ACC112 (cell line): ENCODE measurements at regions not wholly inside any gene's neighbourhood (a gene's known extent, or its start where the extent isn't known, plus 50 kb on each side); places are given as distances from the start of the nearest gene placed in this dataset.

Experiments
- H2AFZ ChIP-seq: fragments of 200-600 bp; sonication (generic); one replicate; pipeline ENCODE4 v1.6.0; 2017; ENCODE audit warnings: antibody characterized with exemption, low read length; ENCODE audit not compliant: unreplicated experiment
- H3K27ac ChIP-seq: fragments of 200-600 bp; sonication (generic); 2 replicates; pipeline ENCODE4 v1.5.1; 2014; ENCODE audit warnings: low read depth, mild to moderate bottlenecking, antibody characterized with exemption, low read length, moderate library complexity
- H3K27me3 ChIP-seq: fragments of 200-600 bp; sonication (generic); 2 replicates; pipeline ENCODE4 v1.6.1; 2014; ENCODE audit warnings: mild to moderate bottlenecking, antibody characterized with exemption, low read length, moderate library complexity, mixed read lengths; ENCODE audit not compliant: insufficient read depth
- H3K36me3 ChIP-seq: fragments of 200-600 bp; sonication (generic); 2 replicates; pipeline ENCODE4 v1.6.1; 2016; ENCODE audit warnings: mild to moderate bottlenecking, antibody characterized with exemption, low read length, moderate library complexity, mixed read lengths; ENCODE audit not compliant: insufficient read depth
- H3K4me1 ChIP-seq: fragments of 200-600 bp; sonication (generic); one replicate; pipeline ENCODE4 v1.6.1; 2016; ENCODE audit warnings: low read length, mixed read lengths; ENCODE audit not compliant: insufficient read depth, unreplicated experiment, control insufficient read depth
- H3K4me3 ChIP-seq: fragments of 200-600 bp; sonication (generic); 2 replicates; pipeline ENCODE4 v1.5.1; 2014; ENCODE audit warnings: mild to moderate bottlenecking, low read depth, low read length
- H3K79me2 ChIP-seq: fragments of 200-600 bp; sonication (generic); one replicate; pipeline ENCODE4 v1.6.0; 2016; ENCODE audit warnings: low read length; ENCODE audit not compliant: control insufficient read depth, unreplicated experiment, insufficient read depth

DNA sequence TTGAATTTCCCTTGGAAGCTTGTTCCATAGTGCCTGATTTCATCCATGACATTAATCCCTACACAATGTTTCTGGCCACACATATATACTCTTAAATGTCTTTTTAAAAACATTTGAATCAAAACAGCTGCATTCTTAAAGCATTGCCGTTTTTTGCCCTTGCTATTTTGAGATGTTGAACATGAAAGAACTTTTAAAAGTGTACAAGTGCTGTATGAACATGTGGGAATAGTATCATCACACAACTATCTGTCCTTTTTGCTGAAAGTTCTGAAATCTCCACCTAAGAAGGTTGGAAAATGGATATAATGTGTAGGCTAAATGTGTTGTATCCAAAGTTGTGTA lies 318.7 kb upstream of the UBE2E3 start:
- no peaks in the 10 kb centered on the region for H3K79me2 ChIP-seq
- H3K4me1 ChIP-seq: peaks cover 25% of the 10 kb centered on the region
- no peaks in the 10 kb centered on the region for H3K36me3 ChIP-seq
- no peak overlapping the region for H3K27ac ChIP-seq
- no peaks in the 10 kb centered on the region for H3K27me3 ChIP-seq
- H3K4me3 ChIP-seq: no peak overlapping the region
- H2AFZ ChIP-seq: no peak overlapping the region

DNA sequence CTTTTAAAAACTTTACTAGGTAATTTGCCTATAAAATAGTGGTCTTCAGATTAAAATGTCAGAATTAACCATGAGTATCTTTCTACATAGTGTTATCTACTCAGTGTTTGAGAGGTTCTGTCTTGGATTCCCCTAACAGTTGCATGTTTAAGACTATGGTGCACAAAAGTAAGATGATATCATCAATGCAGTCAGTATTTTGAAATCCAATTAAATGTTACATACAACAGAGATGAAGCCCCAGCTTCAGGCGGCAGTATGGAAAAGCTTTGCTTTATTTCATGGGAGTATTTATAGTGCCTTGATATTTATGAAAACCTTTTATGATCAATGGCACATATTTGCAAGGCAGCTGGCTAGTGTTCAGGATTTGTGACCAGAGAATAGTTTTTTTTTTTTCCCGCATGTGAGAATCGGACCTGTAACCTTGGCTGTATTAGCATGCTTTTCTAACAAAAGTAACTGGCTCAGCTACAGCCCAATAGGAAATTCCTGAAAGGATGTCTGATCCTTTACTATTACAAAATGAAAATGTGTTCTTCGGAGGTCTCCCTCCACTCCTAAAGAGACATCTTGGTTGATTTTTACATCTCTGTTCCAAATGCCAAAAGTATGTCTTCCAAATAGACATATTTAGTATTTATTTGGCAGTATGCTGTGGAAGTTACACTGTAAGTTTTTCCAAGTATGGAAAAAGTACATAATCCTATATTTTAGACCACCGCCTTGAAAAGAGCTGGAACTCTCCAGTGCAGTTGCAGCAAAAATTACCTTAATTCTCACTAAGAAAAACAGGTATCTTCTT lies 319.3 kb upstream of the UBE2E3 start:
- H2AFZ ChIP-seq: no peak overlapping the region
- H3K36me3 ChIP-seq: no peaks in the 10 kb centered on the region
- H3K27me3 ChIP-seq: no peaks in the 10 kb centered on the region
- H3K4me1 ChIP-seq: peaks cover 31% of the 10 kb centered on the region
- no peak overlapping the region for H3K4me3 ChIP-seq
- H3K27ac ChIP-seq: no peak overlapping the region
- H3K79me2 ChIP-seq: no peaks in the 10 kb centered on the region

DNA sequence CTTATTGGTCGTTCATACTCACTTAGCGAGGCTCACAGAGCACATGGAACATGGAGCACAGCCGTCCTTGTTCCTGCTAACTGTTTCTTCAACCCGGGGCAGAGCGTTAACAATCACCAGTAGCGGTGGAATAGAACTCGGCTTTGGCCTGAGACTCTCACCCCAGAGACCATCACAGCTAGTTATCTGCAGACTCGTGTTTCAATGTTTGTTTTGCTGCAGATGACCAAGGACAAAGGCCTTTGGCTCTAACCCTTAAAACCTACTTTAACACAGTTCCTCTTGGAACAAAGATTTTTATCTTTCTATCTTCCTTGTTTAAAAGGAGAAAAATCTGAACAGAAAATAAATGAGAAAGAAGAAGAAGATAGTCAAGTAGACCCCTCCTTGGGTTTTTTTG lies 320.2 kb upstream of the UBE2E3 start:
- H3K36me3 ChIP-seq: no peaks in the 10 kb centered on the region
- no peak overlapping the region for H3K4me3 ChIP-seq
- no peaks in the 10 kb centered on the region for H3K27me3 ChIP-seq
- H3K4me1 ChIP-seq: peaks cover 37% of the 10 kb centered on the region
- no peak overlapping the region for H2AFZ ChIP-seq
- no peak overlapping the region for H3K27ac ChIP-seq
- no peaks in the 10 kb centered on the region for H3K79me2 ChIP-seq

DNA sequence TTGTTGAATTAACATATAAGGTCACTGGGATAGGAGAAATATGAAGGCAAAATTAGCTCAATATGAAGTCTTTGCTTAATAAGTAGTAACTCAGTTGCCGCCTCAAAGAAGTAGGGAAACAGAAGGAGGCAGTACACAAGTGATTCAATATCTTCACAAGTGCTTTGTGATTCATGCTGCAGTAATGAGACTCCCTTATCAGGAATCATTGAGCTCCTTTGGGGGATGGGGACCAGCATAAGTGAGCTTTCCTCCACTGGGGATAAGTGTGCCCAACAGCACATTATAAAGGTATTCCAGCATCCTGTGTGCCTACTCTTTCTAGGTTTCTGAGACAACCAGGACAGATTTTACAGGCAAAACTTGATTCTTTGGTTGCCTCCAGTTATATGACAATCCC lies 323.4 kb upstream of the UBE2E3 start:
- Histone ChIP-seq H3K27me3 (no peaks in the 10 kb centered on the region), H3K4me3 (no peak overlapping the region), H2AFZ (no peak overlapping the region), H3K79me2 (no peaks in the 10 kb centered on the region), H3K27ac (no peak overlapping the region), H3K4me1 (peaks cover 23% of the 10 kb centered on the region), H3K36me3 (no peaks in the 10 kb centered on the region)

DNA sequence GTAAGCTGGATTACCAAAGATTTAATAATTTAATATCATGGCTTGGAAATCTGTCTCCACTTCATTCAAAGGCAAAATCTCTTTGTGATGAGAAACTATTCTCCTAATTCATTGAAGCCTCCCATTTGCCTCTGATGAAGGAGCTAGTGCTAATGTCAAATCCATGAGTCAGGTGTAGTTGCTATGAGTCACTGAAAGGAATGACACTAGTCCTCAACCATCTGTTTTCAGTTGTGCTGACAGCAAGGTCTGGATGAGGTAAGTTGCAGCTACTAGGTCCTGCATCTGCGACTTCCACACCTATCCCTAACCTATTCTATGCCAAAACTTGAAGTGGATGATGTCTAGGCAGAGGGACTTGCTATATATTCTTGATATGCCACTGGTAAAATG lies 324.0 kb upstream of the UBE2E3 start:
- Histone ChIP-seq H3K79me2 (no peaks in the 10 kb centered on the region), H3K4me3 (no peak overlapping the region), H3K36me3 (no peaks in the 10 kb centered on the region), H3K27me3 (no peaks in the 10 kb centered on the region), H3K27ac (no peak overlapping the region), H2AFZ (no peak overlapping the region), H3K4me1 (peaks cover 23% of the 10 kb centered on the region)

DNA sequence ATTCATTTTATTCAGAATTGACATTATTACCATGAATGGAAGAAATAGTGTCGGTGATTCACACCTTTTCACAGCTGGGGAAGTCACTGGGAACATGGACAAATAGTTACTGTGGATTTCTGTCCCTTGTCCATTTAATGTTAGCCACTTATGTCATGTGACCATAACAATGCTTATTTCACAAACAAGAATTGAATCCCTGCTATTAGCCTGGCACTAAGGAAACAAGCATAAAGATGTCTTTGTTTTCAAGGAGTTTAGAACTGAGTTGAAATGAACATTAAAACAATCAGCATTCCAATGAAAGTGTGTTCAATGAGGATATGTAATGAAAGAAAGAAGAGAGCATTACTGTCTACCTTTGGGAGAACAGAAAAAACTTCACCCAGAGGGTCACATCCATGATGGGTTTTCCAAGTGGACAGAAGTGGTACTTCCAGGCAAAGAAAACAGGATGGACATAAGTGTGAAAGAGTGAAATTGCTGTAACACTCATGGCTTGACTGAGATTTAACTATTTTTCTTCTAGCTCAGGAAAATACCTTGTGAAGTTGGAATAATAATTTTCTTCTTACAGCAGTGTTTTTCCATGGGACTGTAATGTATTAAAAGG lies 324.5 kb upstream of the UBE2E3 start:
- H3K4me3 ChIP-seq: no peak overlapping the region
- H3K79me2 ChIP-seq: no peaks in the 10 kb centered on the region
- no peaks in the 10 kb centered on the region for H3K27me3 ChIP-seq
- H2AFZ ChIP-seq: no peak overlapping the region
- H3K27ac ChIP-seq: no peak overlapping the region
- H3K4me1 ChIP-seq: peaks cover 23% of the 10 kb centered on the region
- H3K36me3 ChIP-seq: no peaks in the 10 kb centered on the region

DNA sequence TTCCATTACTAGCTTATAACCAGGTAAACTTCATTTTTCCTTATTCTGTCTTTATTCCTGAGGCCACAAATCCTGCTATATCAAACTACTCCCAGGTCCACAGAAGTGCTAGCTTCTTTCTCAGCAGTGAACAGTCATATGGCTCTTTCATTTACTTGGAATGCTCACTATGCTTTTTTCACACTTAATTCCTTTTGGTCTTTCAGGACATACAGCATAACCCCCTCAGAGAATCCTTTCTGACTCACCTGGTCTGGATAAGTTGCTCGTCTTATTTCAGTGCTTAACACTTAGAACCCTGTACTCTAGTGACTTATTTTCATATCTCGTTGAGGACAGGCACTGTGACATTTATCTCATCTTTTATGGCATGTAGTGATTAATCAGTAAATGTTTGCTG lies 325.0 kb upstream of the UBE2E3 start:
- Histone ChIP-seq H3K36me3 (no peaks in the 10 kb centered on the region), H2AFZ (no peak overlapping the region), H3K79me2 (no peaks in the 10 kb centered on the region), H3K27me3 (no peaks in the 10 kb centered on the region), H3K4me1 (peaks cover 23% of the 10 kb centered on the region), H3K27ac (no peak overlapping the region), H3K4me3 (no peak overlapping the region)

DNA sequence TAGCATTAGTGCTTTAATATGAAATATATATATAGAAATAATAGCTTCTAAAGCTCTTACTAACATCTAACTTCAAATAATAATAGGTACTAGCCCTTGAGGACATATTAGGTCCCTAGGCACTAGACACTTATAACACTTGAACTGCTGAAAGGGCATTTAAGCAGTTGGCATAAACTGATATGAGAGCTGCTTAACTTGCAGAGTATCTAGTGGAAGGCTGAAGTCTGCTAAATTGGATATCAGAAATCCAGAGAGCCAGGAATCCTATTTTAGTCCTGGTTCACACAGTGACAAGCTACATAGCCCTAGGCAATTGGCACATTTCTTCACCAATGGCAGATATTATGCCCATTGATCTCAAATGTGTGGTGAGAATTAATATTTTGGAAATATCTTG lies 326.9 kb upstream of the UBE2E3 start:
- H3K4me1 ChIP-seq: peaks cover 23% of the 10 kb centered on the region
- no peak overlapping the region for H3K4me3 ChIP-seq
- H2AFZ ChIP-seq: no peak overlapping the region
- H3K79me2 ChIP-seq: no peaks in the 10 kb centered on the region
- H3K27me3 ChIP-seq: no peaks in the 10 kb centered on the region
- H3K36me3 ChIP-seq: no peaks in the 10 kb centered on the region
- no peak overlapping the region for H3K27ac ChIP-seq

DNA sequence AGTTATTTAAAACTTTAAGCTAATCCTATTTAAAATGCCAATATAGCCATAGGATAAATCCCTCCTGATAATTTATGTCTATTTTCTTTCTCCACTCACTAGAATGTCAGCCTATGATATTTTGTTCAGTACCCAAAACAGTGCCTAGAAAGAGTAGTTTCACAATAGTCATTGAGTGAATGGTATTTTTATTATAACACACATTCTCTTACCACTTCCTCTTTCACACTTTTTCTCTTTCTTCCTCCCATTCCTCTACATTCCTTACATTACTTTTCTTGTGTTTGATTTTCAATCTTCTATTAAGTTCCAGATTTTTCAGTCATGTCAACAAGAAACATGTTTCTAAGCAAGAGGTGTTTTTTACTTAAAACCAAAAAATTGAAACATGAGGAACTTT lies 327.6 kb upstream of the UBE2E3 start:
- Histone ChIP-seq H2AFZ (no peak overlapping the region), H3K4me1 (peaks cover 23% of the 10 kb centered on the region), H3K36me3 (no peaks in the 10 kb centered on the region), H3K79me2 (no peaks in the 10 kb centered on the region), H3K4me3 (no peak overlapping the region), H3K27ac (no peak overlapping the region), H3K27me3 (no peaks in the 10 kb centered on the region)

DNA sequence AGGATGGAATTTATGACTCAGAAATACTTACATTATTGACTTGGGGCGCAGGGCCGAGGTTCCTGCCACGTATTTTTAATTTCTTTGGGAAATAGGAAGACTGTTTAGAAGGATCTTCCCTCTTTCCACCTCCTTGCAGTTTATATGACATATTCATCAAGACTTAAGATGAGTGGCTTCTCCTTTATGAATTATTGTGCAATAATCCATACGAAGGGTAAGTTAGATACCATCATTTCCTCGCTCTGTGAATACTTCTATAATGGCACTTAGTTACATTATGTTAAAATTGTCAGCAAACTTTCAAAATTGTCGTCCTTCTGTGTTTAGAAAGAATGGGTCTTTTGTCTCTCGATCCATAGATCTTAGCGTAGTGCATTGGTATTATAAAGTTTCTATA lies 328.8 kb upstream of the UBE2E3 start:
- Histone ChIP-seq H2AFZ (no peak overlapping the region), H3K27me3 (no peaks in the 10 kb centered on the region), H3K27ac (no peak overlapping the region), H3K36me3 (no peaks in the 10 kb centered on the region), H3K4me1 (peaks cover 12% of the 10 kb centered on the region), H3K79me2 (no peaks in the 10 kb centered on the region), H3K4me3 (no peak overlapping the region)

DNA sequence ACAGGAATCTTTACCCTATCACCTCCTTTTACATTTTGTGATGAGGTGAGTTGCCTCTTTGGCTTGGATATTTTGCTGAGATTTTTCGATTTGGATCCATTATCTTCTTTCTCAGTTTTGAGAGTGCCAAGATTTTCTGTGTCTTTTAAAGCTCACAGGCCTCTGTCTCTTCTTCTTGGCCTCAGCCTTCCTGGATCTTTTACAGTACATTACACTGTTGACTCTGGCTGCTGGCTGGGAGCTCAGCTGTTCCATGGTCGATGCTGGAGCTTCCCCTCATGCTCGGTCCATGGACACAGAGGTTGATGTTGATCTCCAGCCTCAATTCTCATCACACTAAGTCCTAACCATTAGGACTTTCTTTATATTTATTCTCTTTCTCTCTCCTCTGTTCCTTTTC lies 332.8 kb upstream of the UBE2E3 start:
- Histone ChIP-seq H3K27ac (no peak overlapping the region), H2AFZ (no peak overlapping the region), H3K4me3 (no peak overlapping the region), H3K4me1 (no peaks in the 10 kb centered on the region), H3K36me3 (no peaks in the 10 kb centered on the region), H3K27me3 (no peaks in the 10 kb centered on the region), H3K79me2 (no peaks in the 10 kb centered on the region)
